ENCODE measurements at regions not wholly inside any gene's neighbourhood (a gene's known extent, or its start where the extent isn't known, plus 50 kb on each side); places are given as distances from the start of the nearest gene placed in this dataset.

DNA sequence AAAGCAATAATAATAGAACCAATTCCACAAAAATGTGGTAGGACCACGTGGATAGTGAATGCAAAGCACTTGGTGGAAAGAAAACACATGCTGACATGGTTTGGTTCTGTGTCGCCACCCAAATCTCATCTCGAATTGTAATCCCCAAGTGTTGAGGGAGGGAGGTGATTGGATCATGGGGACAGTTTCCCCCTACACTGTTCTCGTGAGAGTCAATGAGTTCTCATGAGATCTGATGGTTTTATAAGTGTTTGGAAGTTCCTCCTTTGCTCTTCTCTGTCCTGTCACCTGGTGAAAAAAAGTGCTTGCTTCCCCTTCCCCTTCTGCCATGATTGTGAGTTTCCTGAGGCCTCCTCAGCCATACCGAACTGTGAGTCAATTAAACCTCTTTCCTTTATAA lies 421.9 kb upstream of the CADM1 start:
- no peak for DNase-seq (ENCODE audit: low spot score)

DNA sequence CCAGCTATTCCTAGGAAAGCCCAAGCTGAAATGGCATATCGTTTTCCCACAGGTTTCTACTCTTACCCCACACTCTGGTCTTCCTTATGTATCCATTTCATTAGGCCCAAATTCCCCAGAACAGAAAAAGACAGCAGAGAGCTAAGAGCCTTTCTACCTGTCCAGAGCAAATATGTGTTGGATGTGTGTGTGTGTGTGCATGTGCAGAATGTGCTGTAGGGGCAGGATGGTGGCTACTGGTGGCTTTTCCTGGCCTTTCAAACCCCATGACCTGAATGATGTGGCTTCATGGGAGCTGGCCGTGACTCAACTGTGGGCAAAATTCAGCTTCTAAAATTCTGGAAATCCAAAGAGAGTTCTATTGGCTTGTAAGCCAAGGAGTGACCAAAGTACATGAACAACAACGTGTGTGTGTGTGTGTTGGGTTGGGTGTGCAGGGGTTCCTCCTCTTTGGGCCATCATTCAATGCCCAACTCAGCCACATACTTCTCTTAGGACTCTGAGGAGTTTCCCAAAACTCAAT lies 421.4 kb upstream of the CADM1 start:
- no peak for DNase-seq (ENCODE audit: low spot score)

DNA sequence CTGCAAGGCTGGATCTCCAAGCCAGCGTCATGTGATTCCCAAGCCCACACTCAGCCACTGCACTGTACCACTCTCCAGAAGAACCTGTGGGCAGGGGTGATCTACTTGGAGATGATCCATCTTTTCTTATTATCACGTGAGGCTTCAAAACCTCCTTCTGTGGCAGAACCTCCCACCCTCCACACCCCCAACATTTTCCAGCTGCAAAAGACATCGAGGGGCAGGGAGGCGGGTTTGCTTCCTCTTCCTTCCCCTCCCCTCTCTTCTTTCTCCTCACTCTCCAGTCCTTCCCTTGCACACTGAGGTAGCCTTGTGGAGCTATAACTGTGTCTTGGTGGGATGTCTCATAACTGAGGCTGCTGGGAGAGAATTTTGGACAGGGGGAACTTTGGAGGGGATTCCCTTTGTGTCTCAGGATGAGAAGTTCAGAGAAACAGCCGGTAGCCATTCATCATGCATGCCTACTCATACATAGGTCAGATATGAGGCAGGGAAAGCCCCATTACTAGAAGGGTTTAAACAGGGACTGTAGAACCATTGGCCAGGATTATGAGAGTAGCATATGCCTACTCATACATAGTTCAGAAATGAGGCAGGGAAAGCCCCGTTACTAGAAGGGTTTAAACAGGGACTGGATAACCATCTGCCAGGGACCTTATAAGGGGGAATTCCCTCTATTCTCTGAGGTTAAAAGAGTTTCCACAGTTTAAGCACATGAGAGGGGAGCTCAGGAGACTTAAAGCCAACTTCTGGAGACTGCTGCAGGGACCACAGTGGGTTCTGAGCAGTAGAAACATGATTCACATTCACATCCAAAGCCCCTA lies 420.7 kb upstream of the CADM1 start:
- no peak for DNase-seq (ENCODE audit: low spot score)

DNA sequence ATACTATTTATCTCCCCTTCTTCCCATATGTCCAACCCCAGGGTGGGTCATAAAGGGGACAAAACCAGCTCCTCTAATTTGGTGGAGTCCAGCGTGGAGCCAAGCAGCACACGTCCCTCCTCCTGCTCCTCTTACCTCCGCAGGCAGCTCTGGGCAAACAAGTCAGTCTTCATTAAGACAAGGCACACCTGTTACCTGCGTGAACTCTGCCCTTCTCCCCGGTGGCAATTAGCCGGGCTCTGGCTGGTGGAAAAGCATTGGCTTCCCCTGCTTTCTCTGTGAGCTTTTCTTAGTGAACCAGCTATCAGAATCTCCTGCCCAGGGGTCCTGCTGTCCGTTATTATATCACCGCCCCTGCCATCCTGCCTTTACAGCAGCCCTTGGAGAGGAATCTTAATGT lies 418.7 kb upstream of the CADM1 start:
- DNase-seq (ENCODE audit: low spot score) = no peak

DNA sequence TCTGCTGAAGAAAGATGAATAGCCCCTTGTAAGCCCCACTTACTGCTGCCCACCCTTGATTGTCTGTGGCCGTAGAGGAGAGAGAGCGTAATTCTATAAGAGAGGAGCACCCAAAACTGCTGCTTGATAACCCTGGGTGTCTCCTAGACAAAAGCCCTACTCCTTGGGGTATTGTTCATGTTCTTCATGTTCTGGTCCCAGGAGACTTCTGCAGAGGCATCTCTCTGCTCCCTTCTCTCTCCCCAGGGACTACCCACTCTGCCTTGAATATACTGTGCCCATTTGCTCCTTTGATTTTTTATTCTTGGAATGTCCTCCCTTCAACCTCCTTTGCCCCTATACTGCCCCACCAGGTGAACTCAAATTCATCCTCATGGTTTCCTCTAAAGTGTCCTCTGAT lies 417.8 kb upstream of the CADM1 start:
- DNase-seq (ENCODE audit: low spot score) = no peak

DNA sequence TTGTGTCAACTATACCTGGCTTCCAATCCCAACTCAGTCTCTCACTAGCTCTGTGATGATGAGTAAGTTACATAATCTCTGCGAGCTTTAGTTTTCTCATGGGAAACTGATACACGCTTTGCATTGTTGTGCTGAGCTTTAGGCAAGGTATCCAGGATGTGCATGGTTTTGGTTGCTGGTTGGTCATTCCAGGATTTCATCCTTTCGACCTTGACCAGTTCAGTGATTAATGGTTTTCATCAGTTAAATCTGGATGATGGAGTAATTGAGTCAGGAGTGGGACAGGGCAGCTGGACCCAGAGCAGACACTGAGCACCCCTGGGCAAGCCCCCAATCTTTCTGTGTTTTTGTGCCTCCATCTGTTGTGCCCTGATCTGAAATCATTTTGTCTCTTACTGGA lies 417.3 kb upstream of the CADM1 start:
- no peak for DNase-seq (ENCODE audit: low spot score)

DNA sequence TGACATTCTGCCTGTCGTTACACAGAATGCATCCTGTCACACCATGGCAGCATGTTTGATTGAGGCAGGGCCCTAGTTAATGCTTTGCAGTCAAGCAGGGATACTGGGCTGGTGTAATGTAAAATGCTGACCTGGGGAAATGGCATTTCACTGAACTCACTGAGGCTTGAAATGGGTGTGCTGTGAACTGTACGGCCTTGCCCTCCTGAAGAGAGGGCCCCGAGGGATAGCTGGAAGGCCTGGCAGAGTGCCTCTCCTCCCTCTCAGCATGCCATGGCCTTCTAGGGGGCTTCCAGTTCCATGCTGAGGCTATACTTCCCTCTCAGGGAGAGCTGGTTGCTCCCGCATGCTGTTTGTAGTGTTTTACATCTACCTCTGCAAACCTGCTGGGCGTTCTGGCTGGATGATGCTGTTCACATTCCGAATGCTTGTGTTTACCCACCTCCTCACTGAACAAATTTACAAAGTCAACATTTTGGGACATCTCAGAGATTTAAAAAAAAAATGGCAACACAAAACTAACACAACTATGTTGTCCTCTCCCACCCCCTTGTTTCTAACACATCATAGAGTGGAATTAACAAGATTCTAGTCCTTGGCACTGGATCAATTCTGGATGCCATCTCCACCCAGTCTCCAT lies 416.7 kb upstream of the CADM1 start:
- no peak for DNase-seq (ENCODE audit: low spot score)

DNA sequence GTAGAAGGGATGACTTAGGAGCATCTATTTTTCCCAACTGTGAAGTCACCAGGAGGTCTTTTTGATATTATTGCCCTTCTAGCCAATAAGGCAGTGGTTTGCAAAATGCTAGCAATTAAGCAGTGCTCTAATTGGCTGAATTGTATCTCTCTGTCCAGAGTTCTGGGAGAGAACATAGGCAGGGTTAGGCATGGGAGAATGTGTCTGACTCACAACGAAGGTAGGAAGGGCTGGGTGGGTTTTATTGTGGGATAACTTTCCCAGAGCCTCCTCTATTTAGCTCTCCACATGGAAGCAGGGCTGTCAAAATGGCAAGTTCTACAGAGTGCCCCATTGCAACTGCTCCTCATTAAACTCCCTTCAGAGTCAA lies 415.9 kb upstream of the CADM1 start:
- no peak for DNase-seq (ENCODE audit: low spot score)

DNA sequence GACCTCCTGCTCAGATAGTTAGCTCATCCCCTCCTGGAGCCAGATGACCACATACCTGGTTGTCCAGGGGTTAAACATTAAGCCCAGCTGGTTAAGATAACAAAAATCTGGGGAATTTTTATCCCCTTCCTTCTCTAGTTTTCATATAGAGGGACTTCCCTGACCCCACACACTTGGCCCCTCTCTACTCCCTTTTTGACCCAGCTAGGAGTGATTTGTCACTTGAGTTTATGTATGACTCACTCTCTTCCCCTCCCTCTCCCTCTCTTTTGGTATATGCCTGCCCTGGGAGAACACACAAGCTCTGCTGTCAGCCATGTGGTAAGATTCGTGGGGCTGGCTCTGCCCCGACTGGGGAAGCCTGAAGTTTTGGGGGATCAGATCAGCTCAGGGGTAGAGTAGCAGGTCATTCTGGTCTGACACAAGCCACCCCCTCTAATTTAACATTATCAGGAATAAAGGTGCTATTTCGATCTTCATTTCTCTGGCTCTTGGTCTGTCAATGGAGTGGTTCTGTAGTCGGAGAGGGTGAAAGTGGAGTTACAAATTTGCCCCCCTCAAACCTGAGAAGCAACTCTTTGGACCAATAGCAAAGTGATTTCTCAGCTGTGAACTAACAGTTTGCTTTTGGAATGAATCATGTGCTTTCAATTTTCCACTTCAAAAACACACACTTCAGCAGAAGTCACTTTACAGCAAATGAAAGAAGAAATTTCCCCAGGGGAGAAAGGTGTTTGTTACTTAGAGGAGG lies 415.3 kb upstream of the CADM1 start:
- no peak for DNase-seq (ENCODE audit: low spot score)

DNA sequence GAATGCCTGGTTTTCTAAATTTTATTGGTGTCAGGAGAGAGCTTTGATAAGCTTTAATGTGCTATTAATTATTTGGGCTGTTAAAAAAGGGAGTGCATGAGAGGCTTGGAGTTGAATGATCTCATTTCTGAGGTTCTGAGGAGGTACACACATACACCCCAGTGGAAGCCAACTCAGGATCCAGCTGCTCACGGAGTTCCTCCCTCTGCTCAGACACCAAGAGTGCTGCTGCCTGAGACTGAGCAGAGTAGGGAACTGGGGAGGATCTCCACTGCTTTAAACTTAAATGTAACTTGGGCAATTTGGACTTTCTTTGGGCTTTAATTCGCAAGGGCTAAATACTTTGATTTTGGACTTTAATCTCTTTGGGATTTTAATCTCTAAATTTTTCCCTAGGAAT lies 414.4 kb upstream of the CADM1 start:
- no peak for DNase-seq (ENCODE audit: low spot score)

DNA sequence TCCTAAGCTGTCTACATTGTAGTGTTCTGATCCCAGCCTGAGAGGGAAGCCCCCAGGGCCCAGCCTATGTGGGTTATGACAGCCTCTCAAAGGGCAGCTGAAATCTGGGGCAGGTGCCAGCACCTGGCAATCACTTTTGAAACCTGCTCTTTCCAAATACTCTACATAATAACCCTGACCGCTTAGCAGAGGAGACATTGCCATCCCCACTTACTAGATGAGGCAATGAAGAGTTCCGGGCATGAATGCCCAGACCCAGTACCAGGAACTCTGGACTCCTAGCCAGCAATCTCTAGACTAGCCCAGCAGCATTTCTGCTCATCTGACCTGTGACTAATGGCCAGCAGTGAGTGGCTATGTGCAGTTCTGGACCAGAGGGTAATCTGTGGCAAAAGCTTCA lies 412.4 kb upstream of the CADM1 start:
- DNase-seq (ENCODE audit: low spot score) = no peak

DNA sequence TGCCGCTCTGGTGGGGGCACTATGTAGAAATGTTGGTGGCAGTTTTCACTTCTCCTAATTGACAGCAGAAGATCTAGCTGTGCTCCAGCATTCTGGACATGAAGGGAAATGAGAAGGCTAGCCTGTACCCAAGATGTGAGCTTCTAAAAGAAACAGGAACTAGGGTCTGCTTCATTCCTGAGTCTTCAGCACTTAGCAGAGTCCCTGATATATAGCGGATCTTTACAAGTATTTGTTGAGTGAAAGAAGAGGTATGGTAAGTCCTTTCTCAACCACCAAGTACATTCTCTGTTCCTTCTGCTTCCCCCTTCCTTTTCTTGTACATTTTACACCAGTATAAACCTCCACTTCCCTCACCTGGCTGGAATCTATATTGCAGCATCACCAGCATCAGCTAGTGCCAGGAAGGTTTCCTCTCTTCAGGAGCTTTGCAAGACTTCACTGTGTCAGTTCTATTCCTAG lies 408.3 kb upstream of the CADM1 start:
- no peak for DNase-seq (ENCODE audit: low spot score)

DNA sequence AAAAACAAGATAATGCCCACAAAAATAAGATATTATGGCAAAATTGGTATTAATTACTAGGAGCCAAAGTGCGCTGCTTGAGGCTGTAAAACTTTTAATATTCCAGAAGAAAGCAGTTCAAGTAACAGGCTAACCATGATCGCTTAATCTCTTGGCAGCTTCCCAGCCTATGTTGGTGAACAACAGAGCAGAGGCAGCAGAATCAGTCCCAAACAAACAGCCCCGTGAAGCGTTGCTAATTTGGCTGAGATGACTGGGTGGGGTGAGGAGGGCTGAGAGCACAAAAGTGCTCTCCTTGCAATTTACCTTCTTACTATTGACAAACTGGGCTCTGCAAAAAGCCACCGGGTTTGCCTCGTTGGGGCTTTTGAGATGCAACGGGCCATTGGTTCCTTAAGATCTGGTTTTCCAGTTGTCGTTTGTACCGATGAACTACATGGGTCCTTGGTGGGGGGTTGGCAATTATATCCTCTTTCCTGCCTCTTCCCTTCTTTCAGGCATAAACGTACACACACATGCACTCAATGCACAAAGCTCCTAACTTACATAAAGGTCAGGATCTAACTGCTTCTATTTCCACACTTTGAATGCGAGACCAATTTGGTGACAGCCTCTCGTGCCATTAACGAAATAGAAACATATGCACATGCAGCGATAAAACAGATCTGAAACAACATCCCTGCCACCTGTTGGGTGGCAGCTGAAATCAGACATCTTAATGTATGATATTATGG lies 407.6 kb upstream of the CADM1 start:
- no peak for DNase-seq (ENCODE audit: low spot score)

DNA sequence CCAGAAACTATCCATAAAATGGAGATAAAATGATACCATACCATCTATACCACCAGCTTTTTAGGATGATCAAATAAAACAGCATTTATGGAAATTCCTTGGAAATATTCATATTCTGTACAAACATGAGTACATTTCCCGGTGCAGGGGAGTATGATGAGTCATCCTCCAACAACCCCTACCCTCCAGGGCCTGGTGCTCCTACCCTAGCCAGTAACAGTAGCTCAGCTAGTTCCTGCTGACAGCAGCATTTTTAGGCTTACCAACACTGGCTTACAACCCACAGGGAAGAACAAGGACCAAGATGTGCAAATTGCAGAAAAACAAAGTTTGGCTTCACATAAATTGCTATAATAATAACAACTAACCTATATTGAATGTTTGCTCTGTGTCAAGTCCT lies 406.2 kb upstream of the CADM1 start:
- DNase-seq (ENCODE audit: low spot score) = no peak

DNA sequence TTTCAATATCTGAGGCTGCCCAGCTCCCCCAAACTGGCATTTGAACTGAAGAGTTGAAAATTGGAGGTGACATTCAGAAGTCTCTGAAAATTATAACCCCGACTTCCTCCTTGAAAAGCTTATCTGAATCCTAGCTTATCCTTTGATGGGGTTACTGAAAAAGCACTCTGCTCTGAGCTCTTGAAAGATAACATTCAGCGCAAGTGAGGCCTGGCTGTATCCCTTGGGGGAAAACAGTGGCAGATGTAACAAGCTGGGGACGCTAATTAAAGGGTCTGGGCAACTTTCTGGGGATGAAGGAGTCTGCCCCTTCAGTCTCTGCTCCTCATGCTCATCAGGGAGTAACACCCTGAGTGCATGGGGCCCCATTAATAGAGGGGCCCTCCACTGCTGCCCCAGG lies 402.0 kb upstream of the CADM1 start:
- no peak for DNase-seq (ENCODE audit: low spot score)

DNA sequence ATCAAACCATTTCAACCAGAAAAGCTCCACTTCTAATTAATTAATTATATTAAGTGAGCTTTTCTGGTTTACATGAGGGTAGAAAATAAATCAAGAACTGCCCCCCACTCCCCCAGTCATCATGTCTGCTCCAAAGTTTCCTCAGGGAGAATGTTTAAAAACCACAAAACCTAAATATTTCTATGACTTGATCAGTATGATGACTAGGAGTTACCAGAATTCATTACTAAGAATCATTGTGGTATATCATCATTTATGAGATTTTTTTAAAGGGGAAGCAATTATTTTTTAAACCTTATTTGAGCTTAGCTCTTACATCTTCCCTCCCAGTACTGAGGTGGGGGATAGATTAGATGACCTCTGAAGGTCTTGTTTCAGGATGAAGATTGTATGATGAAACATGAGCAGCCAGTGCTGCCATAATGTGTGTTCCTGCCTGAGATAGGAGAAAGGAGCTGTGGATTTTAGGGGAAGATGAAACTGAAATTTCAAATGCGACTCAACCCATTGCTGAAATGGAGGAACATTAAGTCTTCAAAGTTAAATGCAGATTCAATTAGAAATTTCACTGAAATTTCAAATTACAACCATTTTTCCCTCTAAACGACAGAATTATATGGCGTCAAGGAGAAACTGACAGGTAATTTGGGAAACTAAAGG lies 401.3 kb upstream of the CADM1 start:
- DNase-seq (ENCODE audit: low spot score) = no peak

DNA sequence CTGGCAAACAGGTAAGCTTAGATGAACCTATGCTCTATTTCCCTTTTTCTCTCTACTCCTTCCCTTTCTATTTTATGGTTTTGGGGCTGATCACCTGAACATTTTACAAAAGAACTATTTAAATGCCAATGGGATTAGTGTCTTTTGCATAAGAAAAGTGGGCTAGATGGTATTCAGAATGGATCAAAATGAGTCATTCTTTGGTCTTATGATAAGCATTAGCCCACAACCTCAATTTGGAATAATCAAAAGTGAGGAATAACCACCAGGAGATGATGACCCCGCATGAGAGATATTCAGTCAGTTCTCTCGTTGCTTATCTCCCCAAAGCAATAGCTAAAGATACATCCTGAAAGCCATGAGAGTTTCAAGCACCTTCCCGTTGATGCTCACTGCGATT lies 399.0 kb upstream of the CADM1 start:
- DNase-seq (ENCODE audit: low spot score) = no peak

DNA sequence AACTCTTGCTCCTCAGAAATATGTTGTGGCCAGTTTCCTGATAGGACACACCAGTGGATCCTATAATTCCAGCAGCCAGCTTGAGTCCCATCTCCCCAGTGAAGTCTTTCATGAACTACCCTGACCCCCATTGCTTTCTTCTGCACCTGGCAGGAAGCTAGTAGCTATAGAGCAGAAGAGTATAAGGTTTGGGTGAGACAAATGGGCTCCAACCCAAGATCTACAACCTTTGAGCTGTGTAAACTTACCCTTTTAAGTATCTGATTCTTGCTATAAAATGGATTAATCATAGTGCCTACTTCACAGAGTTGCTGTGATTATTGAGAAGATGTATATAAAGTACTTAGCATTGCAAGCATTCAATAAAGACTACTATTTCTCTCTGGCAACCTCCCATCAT lies 396.9 kb upstream of the CADM1 start:
- DNase-seq (ENCODE audit: low spot score) = no peak

DNA sequence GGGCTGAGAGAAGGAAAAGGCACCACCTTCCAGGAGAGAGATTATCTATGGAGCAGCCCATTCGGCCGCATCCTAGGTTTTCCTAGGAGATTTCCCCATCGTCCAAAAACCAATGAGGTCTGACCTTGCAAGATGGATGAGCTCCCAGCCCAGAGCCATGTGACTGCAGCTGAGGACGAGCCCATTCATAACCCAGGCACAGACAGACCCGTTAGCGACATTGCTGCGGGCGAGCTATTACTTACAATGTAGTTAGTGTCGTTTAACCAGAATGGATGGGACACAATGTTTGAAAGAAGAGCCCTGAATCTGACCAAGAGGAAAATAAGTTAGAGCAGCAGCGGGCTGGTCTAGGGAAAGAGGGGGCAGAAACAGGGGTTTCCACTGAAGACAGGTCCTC lies 395.9 kb upstream of the CADM1 start:
- no peak for DNase-seq (ENCODE audit: low spot score)

DNA sequence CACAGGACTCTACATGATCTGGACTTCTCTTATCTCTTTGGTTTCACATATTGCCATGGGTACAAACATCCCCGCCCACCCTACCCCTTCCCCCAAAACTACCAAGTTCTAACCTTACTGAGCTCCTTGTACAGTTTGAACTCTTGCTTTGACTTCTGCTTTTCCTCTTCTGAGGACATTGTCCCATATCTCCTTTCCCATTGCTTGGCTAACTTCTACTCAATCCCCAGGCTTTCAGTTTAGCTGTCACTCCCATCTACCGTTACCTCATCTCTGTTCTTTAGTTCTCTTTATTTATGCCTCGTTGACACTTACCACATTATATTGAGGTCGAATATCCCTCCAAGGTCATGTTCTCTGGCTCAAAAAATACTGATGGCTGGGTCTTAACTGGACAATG lies 393.5 kb upstream of the CADM1 start:
- DNase-seq (ENCODE audit: low spot score) = no peak

DNA sequence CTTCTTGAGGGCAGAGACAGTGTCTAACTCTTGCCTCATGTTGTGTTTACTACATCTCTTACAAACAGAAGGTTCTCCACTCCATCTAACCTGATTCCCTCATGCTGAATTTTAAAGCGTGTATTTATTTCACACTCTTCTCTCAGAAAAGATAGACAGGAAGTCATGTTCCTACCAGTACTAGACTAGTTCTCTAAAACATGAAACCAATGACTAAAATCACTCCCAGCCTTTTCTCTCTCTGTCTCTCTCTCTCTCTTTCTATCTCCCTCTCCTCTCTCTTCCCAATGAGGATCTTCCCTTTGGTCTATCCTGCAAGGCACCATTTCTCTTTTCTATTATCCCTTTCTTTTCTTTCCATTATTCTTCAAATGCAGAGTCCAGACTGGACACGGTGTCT lies 391.9 kb upstream of the CADM1 start:
- no peak for DNase-seq (ENCODE audit: low spot score)

DNA sequence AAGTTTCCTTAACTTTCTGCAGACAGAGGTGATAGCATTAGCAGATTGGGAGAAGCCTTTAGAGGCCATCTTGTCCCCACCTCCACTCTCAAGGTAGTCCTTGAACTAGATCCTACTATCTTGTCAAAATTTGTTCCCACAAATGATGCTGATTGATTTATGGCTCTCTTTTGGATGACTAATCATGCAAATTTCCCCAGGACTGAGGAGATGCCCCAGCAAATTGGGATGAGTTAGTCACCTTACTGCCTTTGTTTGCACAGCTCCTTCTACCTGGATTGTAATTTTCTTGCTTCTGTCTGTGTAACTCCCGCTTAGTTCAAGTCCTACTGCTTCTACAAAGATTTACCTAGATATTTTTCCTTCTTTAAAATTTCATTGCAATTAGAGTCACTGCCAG lies 391.4 kb upstream of the CADM1 start:
- DNase-seq (ENCODE audit: low spot score) = no peak

Measured in GM03348 (cell line).